NCI-H82 treated with DMSO at 0.1 percent for 48 hours (cell line): ENCODE measurements at regions not wholly inside any gene's neighbourhood (a gene's known extent, or its start where the extent isn't known, plus 50 kb on each side); places are given as distances from the start of the nearest gene placed in this dataset.
A peak's percentile ranks its signal among the peaks of the same experiment; 100 is the strongest.
"Not testable (repeated sequence)": the region's sequence is repeated elsewhere in the genome, so short reads cannot be mapped to it uniquely, and the experiment has no call there.

Source experiments
- DNase-seq: peaks from one replicate; lab custom pipeline; 2025; ENCODE audit not compliant: unreplicated experiment; lab: John Stamatoyannopoulos, UW

- DNase-seq, result no peak
Measured at GRCh38 chr3:106425026-106425425, 556.2 kb upstream of the CBLB start.

GRCh38 chr3:106425916-106426315, 557.1 kb upstream of the CBLB start:
- peak; percentile 85 for DNase-seq

GRCh38 chr3:106428565-106428994, 559.8 kb upstream of the CBLB start:
- DNase-seq, result no peak

- DNase-seq, result no peak
Measured at GRCh38 chr3:106431721-106432120, 562.9 kb upstream of the CBLB start.

GRCh38 chr3:106435899-106436453, 567.2 kb upstream of the CBLB start:
- no peak for DNase-seq

GRCh38 chr3:106438887-106439286, 570.1 kb upstream of the CBLB start:
- peak; percentile 94 for DNase-seq

- no peak for DNase-seq
Measured at GRCh38 chr3:106440672-106441071, 571.9 kb upstream of the CBLB start.

GRCh38 chr3:106446271-106446670, 577.5 kb upstream of the CBLB start:
- DNase-seq, result no peak

- DNase-seq, result no peak
Measured at GRCh38 chr3:106447723-106448301, 579.0 kb upstream of the CBLB start.

- not testable (repeated sequence) for DNase-seq
Measured at GRCh38 chr3:106448372-106448966, 579.7 kb upstream of the CBLB start.

- DNase-seq, result no peak
Measured at GRCh38 chr3:106452096-106452495, 583.3 kb upstream of the CBLB start.

- no peak for DNase-seq
Measured at GRCh38 chr3:106454497-106454896, 585.7 kb upstream of the CBLB start.

- no peak for DNase-seq
Measured at GRCh38 chr3:106457281-106458180, 588.7 kb upstream of the CBLB start.

GRCh38 chr3:106458952-106459351, 590.1 kb upstream of the CBLB start:
- no peak for DNase-seq

- no peak for DNase-seq
Measured at GRCh38 chr3:106466881-106467280, 598.1 kb upstream of the CBLB start.

- DNase-seq, result no peak
Measured at GRCh38 chr3:106473576-106474475, 605.0 kb upstream of the CBLB start.

GRCh38 chr3:106482451-106482850, 613.6 kb upstream of the CBLB start:
- no peak for DNase-seq

GRCh38 chr3:106485217-106485616, 616.4 kb upstream of the CBLB start:
- DNase-seq, result no peak

GRCh38 chr3:106485802-106486201, 617.0 kb upstream of the CBLB start:
- no peak for DNase-seq

GRCh38 chr3:106486945-106487639, 618.3 kb upstream of the CBLB start:
- not testable (repeated sequence) for DNase-seq
